ENCODE measurements at regions not wholly inside any gene's neighbourhood (a gene's known extent, or its start where the extent isn't known, plus 50 kb on each side); places are given as distances from the start of the nearest gene placed in this dataset.

DNA sequence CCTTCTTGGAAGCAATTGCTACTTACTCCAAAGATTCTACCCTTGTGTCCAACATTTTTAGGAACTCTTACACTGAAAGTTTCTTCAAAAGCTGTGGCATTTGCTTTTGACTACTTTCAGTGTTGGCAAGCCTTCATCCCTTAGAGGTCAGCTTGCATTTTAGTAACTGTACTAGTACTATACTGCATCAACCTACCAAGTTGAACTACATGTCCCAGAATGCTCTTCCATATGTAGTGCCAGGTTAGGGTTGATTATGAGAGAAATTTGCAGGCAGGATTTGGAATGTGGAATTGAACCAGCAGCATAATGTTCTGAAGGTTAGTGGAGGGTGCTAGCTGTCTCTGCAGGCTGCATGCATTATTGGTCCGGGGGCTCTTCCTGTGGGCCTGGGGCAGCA is 189.9 kb upstream of the FOXN2 start:
- ATAC-seq, result no peak
- TF ChIP-seq PATZ1 (CRISPR knock-in tag; IDR thresholded peaks at IDR 0.05; ENCODE audit: borderline replicate concordance), result no peak

DNA sequence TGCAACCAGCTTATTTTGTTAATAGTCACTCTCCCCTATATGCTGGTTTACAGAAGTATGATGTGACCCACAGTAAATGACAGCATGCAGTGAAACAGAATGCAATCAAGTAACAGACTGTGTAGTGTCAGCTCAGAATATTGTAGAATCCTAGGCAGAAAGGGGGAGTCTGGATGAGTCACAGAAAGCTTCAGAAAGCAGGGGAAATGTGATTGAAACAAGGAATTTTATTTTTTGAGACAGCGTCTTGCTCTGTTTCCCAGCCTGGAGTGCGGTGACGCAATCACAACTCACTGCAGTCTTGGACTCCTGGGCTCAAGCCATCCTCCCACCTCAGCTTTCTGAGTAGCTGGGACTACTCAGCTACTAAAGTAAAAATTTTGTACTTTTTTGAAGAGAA is 188.3 kb upstream of the FOXN2 start:
- no peak for ATAC-seq
- TF ChIP-seq OSR1 (CRISPR knock-in tag; IDR thresholded peaks at IDR 0.05) (no peak), CSDC2 (CRISPR knock-in tag; IDR thresholded peaks at IDR 0.05) (no peak), CSRNP3 (CRISPR knock-in tag; IDR thresholded peaks at IDR 0.05) (no peak), TOX (CRISPR knock-in tag; IDR thresholded peaks at IDR 0.05; ENCODE audit: borderline replicate concordance) (no peak)

- ATAC-seq, result no peak
- no peak for TF ChIP-seq BACH2 (CRISPR knock-in tag; IDR thresholded peaks at IDR 0.05; ENCODE audit: borderline replicate concordance)
- TF ChIP-seq ZFP3 (CRISPR knock-in tag; IDR thresholded peaks at IDR 0.05), result no peak
- TF ChIP-seq OSR1 (CRISPR knock-in tag; IDR thresholded peaks at IDR 0.05), result no peak
- TF ChIP-seq, protein P1, sequence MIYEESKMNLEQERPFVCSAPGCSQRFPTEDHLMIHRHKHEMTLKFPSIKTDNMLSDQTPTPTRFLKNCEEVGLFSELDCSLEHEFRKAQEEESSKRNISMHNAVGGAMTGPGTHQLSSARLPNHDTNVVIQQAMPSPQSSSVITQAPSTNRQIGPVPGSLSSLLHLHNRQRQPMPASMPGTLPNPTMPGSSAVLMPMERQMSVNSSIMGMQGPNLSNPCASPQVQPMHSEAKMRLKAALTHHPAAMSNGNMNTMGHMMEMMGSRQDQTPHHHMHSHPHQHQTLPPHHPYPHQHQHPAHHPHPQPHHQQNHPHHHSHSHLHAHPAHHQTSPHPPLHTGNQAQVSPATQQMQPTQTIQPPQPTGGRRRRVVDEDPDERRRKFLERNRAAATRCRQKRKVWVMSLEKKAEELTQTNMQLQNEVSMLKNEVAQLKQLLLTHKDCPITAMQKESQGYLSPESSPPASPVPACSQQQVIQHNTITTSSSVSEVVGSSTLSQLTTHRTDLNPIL (CRISPR knock-in tag; IDR thresholded peaks at IDR 0.05; ENCODE audit: low read depth), result no peak
- TF ChIP-seq, protein P2, sequence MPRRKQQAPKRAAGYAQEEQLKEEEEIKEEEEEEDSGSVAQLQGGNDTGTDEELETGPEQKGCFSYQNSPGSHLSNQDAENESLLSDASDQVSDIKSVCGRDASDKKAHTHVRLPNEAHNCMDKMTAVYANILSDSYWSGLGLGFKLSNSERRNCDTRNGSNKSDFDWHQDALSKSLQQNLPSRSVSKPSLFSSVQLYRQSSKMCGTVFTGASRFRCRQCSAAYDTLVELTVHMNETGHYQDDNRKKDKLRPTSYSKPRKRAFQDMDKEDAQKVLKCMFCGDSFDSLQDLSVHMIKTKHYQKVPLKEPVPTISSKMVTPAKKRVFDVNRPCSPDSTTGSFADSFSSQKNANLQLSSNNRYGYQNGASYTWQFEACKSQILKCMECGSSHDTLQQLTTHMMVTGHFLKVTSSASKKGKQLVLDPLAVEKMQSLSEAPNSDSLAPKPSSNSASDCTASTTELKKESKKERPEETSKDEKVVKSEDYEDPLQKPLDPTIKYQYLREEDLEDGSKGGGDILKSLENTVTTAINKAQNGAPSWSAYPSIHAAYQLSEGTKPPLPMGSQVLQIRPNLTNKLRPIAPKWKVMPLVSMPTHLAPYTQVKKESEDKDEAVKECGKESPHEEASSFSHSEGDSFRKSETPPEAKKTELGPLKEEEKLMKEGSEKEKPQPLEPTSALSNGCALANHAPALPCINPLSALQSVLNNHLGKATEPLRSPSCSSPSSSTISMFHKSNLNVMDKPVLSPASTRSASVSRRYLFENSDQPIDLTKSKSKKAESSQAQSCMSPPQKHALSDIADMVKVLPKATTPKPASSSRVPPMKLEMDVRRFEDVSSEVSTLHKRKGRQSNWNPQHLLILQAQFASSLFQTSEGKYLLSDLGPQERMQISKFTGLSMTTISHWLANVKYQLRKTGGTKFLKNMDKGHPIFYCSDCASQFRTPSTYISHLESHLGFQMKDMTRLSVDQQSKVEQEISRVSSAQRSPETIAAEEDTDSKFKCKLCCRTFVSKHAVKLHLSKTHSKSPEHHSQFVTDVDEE (CRISPR knock-in tag; IDR thresholded peaks at IDR 0.05), result no peak
- TF ChIP-seq TCF4 (CRISPR knock-in tag; IDR thresholded peaks at IDR 0.05; ENCODE audit: borderline replicate concordance), result no peak
- no peak for TF ChIP-seq ZC3H10 (CRISPR knock-in tag; IDR thresholded peaks at IDR 0.05)
- no peak for TF ChIP-seq PATZ1 (CRISPR knock-in tag; IDR thresholded peaks at IDR 0.05; ENCODE audit: borderline replicate concordance)
- TF ChIP-seq POU6F1 (CRISPR knock-in tag; IDR thresholded peaks at IDR 0.05; ENCODE audit: borderline replicate concordance, low read depth), result no peak
- TF ChIP-seq RARB (CRISPR knock-in tag; IDR thresholded peaks at IDR 0.05), result no peak
- no peak for TF ChIP-seq ESRRG (CRISPR knock-in tag; IDR thresholded peaks at IDR 0.05)
- TF ChIP-seq CSRNP3 (CRISPR knock-in tag; IDR thresholded peaks at IDR 0.05), result no peak
- TF ChIP-seq ZFP30 (CRISPR knock-in tag; IDR thresholded peaks at IDR 0.05), result no peak
- no peak for TF ChIP-seq ISL1 (CRISPR knock-in tag; IDR thresholded peaks at IDR 0.05)
- TF ChIP-seq CSDC2 (CRISPR knock-in tag; IDR thresholded peaks at IDR 0.05), result no peak
- TF ChIP-seq ZNF70 (CRISPR knock-in tag; IDR thresholded peaks at IDR 0.05), result no peak
- TF ChIP-seq ARNTL (CRISPR knock-in tag; IDR thresholded peaks at IDR 0.05; ENCODE audit: borderline replicate concordance, low read depth), result no peak
- TF ChIP-seq PPARA (CRISPR knock-in tag; IDR thresholded peaks at IDR 0.05; ENCODE audit: borderline replicate concordance), result no peak
- no peak for TF ChIP-seq GLIS3 (CRISPR knock-in tag; IDR thresholded peaks at IDR 0.05)
- TF ChIP-seq SNAI2 (CRISPR knock-in tag; IDR thresholded peaks at IDR 0.05), result no peak
Measured at GRCh38 chr2:48127612-48128191, 186.8 kb upstream of the FOXN2 start.
